Suprapubic skin (tissue), 4 donors: ENCODE measurements at regions not wholly inside any gene's neighbourhood (a gene's known extent, or its start where the extent isn't known, plus 50 kb on each side); places are given as distances from the start of the nearest gene placed in this dataset.

Experiments used
- DNase-seq, 2 donors: peaks; one replicate each; pipeline ENCODE4 v3.0.0-alpha.2; 2019; ENCODE audit warnings: low spot score in 2 of 2
- H3K27ac ChIP-seq: fragments of 200-600 bp; sonication (generic); one replicate; pipeline ENCODE4 v1.5.1; 2019
- H3K27me3 ChIP-seq: fragments of 200-600 bp; sonication (generic); one replicate; pipeline ENCODE4 v1.5.1; 2019
- H3K36me3 ChIP-seq: fragments of 200-600 bp; sonication (generic); one replicate; pipeline ENCODE4 v1.5.1; 2019
- H3K4me1 ChIP-seq: fragments of 200-600 bp; sonication (generic); one replicate; pipeline ENCODE4 v1.5.1; 2019
- H3K4me3 ChIP-seq: fragments of 200-600 bp; sonication (generic); one replicate; pipeline ENCODE4 v1.5.1; 2019; ENCODE audit warnings: mild to moderate bottlenecking
- H3K9me3 ChIP-seq: fragments of 200-600 bp; sonication (generic); one replicate; pipeline ENCODE4 v1.5.1; 2019
- EP300 ChIP-seq: sonication (generic); formaldehyde crosslinking; IDR thresholded peaks from one replicate; pipeline ENCODE4 v1.6.1; 2017; ENCODE audit warnings: antibody characterized with exemption
- POLR2A ChIP-seq, 2 donors: fragments of 450-650 bp; IDR thresholded peaks; one replicate each; pipeline ENCODE4 v1.6.1; 2017; ENCODE audit warnings: antibody characterized with exemption in 2 of 2, mild to moderate bottlenecking in 2 of 2, moderate library complexity in 2 of 2
- POLR2AphosphoS5 ChIP-seq, 3 donors: sonication (generic); formaldehyde crosslinking; IDR thresholded peaks; one replicate each; pipeline ENCODE4 v1.6.1; 2017; ENCODE audit warnings: antibody characterized with exemption in 3 of 3
- WGBS: methylation state at CpG from one replicate; pipeline ENCODE4 v1.1.5; 2018; 5-methylcytosine and 5-hydroxymethylcytosine counted together
- TF ChIP-seq, protein P1 (sequence below), 2 donors: fragments of 200-600 bp in 1 of 2; fragments of 450-650 bp in 1 of 2; sonication (generic) in 1 of 2; IDR thresholded peaks; one replicate each; pipeline ENCODE4 v1.5.1; 2016 to 2019; ENCODE audit warnings: antibody characterized with exemption in 2 of 2, mild to moderate bottlenecking in 1 of 2, moderate library complexity in 1 of 2

DNA sequence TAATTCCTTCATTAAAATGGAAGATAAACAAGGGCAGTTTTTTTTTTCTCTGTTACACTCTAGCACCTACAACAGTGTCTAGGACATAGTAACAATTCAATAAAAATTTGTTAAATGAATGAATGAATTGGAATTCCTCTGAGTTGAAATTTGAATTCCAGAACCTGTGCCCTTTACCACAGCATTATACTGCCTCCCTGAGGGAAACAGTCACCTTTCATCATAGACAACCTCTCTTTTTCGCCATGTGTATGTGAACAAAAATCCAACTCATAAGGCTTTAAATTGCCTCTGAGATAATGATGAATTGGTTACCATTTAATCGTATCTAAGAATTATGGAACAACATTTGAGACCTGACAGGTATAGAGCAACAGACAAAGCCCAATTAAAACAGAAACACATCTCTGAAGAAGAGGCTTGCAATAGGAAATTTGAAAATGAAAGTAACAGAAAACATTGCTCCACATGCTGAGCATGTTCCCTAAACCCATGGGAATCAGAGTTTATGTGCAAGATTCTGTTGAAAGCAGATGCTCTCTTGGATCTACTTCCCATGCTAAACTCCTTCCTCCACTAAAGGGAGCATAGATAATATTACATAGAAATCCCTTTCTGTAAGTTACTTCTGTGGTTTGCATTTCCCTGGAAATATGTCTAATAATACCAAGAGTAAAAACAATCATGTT, 657.8 kb downstream of the GALC start:
- no peak for DNase-seq
- TF ChIP-seq EP300 = no peak
- no peak for TF ChIP-seq POLR2A (IDR thresholded peaks at IDR 0.05)
- no peak for TF ChIP-seq POLR2AphosphoS5 (IDR thresholded peaks at IDR 0.05)
- TF ChIP-seq, protein P1, sequence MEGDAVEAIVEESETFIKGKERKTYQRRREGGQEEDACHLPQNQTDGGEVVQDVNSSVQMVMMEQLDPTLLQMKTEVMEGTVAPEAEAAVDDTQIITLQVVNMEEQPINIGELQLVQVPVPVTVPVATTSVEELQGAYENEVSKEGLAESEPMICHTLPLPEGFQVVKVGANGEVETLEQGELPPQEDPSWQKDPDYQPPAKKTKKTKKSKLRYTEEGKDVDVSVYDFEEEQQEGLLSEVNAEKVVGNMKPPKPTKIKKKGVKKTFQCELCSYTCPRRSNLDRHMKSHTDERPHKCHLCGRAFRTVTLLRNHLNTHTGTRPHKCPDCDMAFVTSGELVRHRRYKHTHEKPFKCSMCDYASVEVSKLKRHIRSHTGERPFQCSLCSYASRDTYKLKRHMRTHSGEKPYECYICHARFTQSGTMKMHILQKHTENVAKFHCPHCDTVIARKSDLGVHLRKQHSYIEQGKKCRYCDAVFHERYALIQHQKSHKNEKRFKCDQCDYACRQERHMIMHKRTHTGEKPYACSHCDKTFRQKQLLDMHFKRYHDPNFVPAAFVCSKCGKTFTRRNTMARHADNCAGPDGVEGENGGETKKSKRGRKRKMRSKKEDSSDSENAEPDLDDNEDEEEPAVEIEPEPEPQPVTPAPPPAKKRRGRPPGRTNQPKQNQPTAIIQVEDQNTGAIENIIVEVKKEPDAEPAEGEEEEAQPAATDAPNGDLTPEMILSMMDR (IDR thresholded peaks at IDR 0.05) = no peak
- H3K36me3 ChIP-seq = no peaks in the 10 kb centered on the region
- H3K9me3 ChIP-seq = no peaks in the 10 kb centered on the region
- H3K27ac ChIP-seq = no peak overlapping the region
- no peaks in the 10 kb centered on the region for H3K27me3 ChIP-seq
- no peak overlapping the region for H3K4me3 ChIP-seq
- 64% methylated on average over 2 of the region's 2 CpGs for WGBS
- no peaks in the 10 kb centered on the region for H3K4me1 ChIP-seq

DNA sequence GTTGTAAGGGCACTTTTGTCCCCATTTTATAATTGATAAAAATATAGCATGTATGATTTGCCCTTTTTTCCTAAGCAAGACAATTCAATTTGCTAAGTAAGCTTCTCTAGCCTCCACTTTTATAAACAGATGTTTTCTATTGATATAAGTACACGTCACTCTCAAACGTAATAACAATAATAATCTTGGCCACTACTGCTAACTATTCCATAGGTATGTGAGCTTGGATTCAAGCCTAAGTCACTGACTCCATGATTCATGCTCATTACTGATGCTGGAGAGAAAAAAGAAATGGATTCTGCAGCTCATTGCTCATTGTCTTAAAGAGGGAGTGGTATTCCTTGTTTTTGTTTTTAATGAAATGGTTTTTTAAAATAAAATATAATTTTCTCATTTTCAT, 661.0 kb downstream of the GALC start:
- no peaks in the 10 kb centered on the region for H3K9me3 ChIP-seq
- H3K4me3 ChIP-seq = no peak overlapping the region
- H3K27ac ChIP-seq = no peak overlapping the region
- H3K36me3 ChIP-seq = no peaks in the 10 kb centered on the region
- no peak for DNase-seq
- H3K27me3 ChIP-seq = no peaks in the 10 kb centered on the region
- H3K4me1 ChIP-seq = no peaks in the 10 kb centered on the region
- 17% methylated on average over 2 of the region's 2 CpGs for WGBS
- TF ChIP-seq POLR2A (IDR thresholded peaks at IDR 0.05) (no peak), EP300 (no peak), POLR2AphosphoS5 (IDR thresholded peaks at IDR 0.05) (no peak)
- TF ChIP-seq, protein P1 (IDR thresholded peaks at IDR 0.05) = no peak

DNA sequence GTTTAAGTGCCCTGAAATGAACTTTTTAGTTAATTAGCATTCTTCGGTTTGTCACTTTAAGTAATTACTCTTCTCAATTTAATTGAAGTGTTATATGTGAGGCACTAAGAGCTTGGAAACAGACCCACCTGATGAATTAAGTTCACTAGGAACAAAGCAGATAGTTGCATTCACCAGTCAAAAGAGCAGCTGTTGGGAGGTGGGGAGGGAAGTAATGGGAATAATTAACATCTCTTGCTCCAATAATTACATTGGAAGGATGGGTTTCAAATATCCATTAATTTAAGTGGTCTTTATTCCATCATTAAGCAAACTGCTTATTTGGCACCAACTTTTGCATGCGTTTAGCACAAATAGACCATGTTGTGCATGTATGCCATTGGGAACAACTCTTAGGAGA, 667.2 kb downstream of the GALC start:
- H3K9me3 ChIP-seq = no peaks in the 10 kb centered on the region
- no peak overlapping the region for H3K4me3 ChIP-seq
- no peak for DNase-seq
- no peak overlapping the region for H3K27ac ChIP-seq
- no peaks in the 10 kb centered on the region for H3K27me3 ChIP-seq
- TF ChIP-seq POLR2A (IDR thresholded peaks at IDR 0.05) = no peak
- no peak for TF ChIP-seq EP300
- TF ChIP-seq POLR2AphosphoS5 (IDR thresholded peaks at IDR 0.05) = no peak
- TF ChIP-seq, protein P1 (IDR thresholded peaks at IDR 0.05) = no peak
- 84% methylated on average over 2 of the region's 2 CpGs for WGBS
- no peaks in the 10 kb centered on the region for H3K4me1 ChIP-seq
- no peaks in the 10 kb centered on the region for H3K36me3 ChIP-seq

DNA sequence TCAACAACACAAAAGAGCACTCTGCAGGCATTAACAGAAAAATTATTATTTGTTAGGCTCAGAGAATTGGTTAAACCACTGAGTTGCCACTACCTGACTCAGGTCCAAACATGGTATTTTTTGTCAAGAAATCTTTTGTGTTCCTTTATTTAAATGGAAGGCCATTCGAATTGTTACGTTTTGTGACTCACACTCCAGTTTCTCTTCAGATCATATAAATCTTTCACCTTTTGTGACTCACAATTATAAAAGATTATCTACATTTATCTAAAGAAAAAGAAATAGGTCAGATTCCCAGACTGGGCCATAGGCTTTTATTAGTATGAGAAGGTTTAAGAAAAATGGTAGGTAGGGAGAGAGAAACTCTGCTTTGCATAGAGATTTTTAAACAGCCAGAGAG, 669.8 kb downstream of the GALC start:
- Histone ChIP-seq H3K4me3 (no peak overlapping the region), H3K27ac (no peak overlapping the region), H3K27me3 (no peaks in the 10 kb centered on the region), H3K4me1 (no peaks in the 10 kb centered on the region), H3K9me3 (no peaks in the 10 kb centered on the region), H3K36me3 (no peaks in the 10 kb centered on the region)
- 93% methylated on average over 2 of the region's 2 CpGs for WGBS
- DNase-seq = no peak
- no peak for TF ChIP-seq POLR2AphosphoS5 (IDR thresholded peaks at IDR 0.05)
- TF ChIP-seq, protein P1 (IDR thresholded peaks at IDR 0.05) = no peak
- no peak for TF ChIP-seq POLR2A (IDR thresholded peaks at IDR 0.05)
- TF ChIP-seq EP300 = no peak

DNA sequence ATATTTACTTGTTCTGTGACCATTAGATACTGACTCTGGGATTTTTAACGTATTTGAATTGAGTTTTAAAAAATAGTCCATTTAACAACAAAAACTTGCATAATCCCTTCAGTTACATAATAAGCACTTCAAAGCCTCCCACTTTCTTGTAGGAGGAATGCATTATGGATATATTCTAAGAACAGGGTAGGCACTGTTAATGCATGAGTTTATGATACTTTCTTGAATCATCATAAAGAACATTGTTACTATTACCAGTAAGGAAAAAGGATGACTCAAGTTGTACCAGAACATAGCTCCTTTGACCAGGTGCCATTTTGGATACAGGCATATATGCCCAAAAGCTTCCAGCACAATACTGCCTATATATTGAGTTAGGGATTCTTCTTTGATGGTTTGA, 671.4 kb downstream of the GALC start:
- Histone ChIP-seq H3K9me3 (no peaks in the 10 kb centered on the region), H3K4me1 (no peaks in the 10 kb centered on the region), H3K27ac (no peak overlapping the region), H3K36me3 (no peaks in the 10 kb centered on the region), H3K27me3 (no peaks in the 10 kb centered on the region), H3K4me3 (no peak overlapping the region)
- TF ChIP-seq EP300 (no peak), POLR2AphosphoS5 (IDR thresholded peaks at IDR 0.05) (no peak), POLR2A (IDR thresholded peaks at IDR 0.05) (no peak)
- TF ChIP-seq, protein P1 (IDR thresholded peaks at IDR 0.05) = no peak
- no peak for DNase-seq
- WGBS = 86% methylated on average over 1 of the region's 1 CpG
